HG03097 (cell line): ENCODE measurements at regions not wholly inside any gene's neighbourhood (a gene's known extent, or its start where the extent isn't known, plus 50 kb on each side); places are given as distances from the start of the nearest gene placed in this dataset.

ENCODE experiments used
- ATAC-seq: cut with Tn5 transposase; IDR thresholded peaks from one replicate; pipeline ENCODE4 v1.9.1; 2021; ENCODE audit not compliant: unreplicated experiment, low FRiP score

DNA sequence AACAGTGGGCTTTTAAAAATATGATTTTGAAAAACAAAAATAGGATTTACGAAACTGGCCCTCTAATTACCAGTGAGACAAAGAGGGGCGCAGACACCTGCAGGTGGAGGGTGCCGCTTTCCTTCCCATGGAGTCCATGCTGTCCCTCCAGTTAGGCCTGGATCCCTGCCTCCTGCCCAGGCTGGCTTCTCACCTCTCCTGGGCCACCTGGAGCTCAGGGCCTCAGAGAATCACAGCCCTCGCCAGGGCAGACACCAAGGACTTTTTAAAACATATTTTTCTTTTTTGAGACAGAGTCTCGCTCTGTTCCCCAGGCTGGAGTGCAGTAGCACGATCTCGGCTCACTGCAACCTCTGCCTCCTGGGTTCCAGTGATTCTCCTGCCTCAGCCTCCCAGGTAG, 1437.2 kb downstream of the TBC1D22A start:
- ATAC-seq = no peak

GRCh38 chr22:48198489-48199459, 1436.3 kb downstream of the TBC1D22A start:
- no peak for ATAC-seq

GRCh38 chr22:48197189-48197690, 1434.8 kb downstream of the TBC1D22A start:
- ATAC-seq = no peak

- no peak for ATAC-seq
Observed at GRCh38 chr22:48192920-48193319, 1430.5 kb downstream of the TBC1D22A start.

- ATAC-seq = no peak
Observed at GRCh38 chr22:48192071-48192470, 1429.6 kb downstream of the TBC1D22A start.

- no peak for ATAC-seq
Observed at GRCh38 chr22:48188231-48188721, 1425.8 kb downstream of the TBC1D22A start.

DNA sequence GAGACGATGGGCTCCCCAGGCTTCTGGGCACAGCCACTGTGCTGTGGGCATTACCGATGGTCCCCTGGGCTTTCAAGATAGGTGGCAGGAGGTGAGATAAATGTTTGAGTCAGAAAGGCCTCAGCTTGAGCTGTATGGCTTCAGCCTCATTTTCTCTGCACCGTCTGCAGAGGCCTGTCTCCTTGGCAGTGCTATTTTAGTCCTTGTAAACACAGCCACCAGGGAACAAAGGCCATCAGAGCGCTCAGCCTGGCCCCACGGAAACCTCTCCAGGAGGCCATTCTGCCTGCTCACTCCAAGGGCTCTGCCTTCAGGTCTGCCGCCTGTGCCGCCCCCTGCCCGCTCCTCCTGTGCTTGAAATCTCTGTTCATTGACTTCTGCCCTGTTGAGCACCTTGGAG, 1424.9 kb downstream of the TBC1D22A start:
- no peak for ATAC-seq

GRCh38 chr22:48186146-48186790, 1423.8 kb downstream of the TBC1D22A start:
- no peak for ATAC-seq

DNA sequence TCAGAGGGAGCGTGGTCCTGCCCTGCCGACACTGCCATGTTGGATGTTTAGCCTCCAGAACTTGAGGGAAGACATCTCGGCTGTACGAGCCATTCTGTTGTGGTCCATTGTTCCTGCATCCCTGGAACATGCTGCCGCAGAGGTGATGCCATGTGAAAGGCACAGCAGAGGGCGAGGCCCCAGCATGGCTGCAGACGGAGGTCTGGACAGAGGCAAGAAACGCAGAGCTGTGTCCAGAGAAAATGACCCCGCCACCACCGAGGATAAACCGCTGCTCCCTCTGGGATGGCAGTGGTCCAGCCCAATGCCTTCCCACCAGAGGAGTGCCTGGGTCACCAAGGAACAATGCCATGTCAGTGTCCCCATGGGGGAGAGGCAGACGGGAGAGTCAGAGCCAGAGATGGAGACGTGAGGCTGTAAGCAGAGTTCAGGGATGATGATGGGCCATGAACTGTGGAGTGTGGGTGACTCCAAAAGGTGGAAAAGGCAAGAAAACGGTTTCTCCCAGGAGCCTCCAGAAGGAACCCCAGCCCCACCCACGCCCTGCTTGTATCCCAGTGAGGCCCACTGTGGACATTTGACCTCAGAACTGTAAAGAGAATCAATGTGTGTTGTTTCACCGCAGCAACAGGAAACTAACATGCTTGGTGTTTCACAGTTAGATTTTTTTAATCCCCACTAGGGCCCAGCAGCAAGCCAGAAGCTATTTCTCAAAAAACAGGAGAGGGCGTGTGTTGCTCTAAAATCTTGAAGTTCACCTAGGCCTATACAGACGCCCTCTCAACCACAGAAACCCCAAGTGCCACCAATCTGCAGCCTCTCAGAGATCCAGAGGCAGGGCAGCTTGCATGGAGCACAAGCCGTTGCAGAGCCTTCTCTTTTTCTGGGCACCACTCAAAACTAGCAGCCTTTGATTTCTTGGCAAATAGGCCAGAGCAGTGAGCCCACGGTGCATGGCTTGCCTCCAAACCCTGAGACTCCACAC, 1422.9 kb downstream of the TBC1D22A start:
- no peak for ATAC-seq

GRCh38 chr22:48182846-48183805, 1420.7 kb downstream of the TBC1D22A start:
- no peak for ATAC-seq

DNA sequence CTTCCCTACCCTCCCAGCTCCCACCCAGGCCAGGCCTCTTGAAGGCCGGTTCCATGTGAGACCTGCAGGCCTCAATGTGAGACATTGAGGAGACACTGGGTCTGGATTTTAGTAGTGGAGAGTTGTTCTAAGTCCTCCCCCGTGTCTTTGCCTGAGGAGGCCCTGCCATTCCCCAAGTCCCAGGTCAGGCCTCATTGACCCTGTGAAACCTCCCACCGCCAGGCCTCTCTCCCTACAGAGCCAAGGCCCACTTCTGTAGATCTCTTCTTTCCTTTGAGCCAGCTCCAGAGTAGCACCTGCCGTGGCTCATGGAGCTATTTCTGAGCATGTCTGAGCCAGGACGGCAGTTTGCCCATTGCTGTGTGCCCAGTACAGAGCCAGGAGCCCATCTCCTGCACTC, 1419.6 kb downstream of the TBC1D22A start:
- ATAC-seq = no peak

DNA sequence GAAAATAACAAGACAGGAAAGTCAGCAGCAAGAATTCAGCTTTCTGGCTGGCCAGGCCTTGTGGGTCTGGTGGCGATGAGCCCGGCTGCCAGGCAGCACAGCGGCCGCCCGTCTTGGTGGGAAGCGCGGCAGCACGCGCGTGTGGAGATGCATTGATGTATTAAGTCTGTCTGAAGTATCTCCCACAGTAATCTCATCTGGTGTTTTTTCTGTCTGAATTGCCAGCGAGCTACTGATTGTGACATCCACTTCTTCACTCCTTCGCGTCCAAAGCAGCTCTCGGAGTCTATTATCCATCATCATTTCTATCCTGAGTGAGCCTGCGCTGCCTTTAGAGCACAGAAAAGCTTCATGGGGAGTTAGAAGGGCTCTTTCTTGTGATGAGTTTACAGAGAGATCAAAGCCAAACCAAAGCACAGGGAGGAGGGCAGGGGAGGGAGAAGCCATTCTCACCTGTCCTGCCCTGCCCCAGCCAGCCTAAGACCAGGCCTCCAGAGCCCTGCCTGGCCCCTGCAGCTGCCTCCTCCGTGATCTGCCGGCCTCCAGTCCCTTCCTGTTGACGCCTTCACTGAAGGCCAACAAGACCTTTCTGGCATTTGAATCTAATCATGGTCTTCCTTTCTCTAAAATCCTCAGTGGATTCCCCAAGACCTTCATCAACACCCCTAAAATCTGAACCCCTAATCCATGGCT, 1419.0 kb downstream of the TBC1D22A start:
- no peak for ATAC-seq

GRCh38 chr22:48180631-48181030, 1418.2 kb downstream of the TBC1D22A start:
- ATAC-seq = no peak

- ATAC-seq = no peak
Observed at GRCh38 chr22:48179571-48180546, 1417.4 kb downstream of the TBC1D22A start.

- no peak for ATAC-seq
Observed at GRCh38 chr22:48178536-48178935, 1416.1 kb downstream of the TBC1D22A start.

DNA sequence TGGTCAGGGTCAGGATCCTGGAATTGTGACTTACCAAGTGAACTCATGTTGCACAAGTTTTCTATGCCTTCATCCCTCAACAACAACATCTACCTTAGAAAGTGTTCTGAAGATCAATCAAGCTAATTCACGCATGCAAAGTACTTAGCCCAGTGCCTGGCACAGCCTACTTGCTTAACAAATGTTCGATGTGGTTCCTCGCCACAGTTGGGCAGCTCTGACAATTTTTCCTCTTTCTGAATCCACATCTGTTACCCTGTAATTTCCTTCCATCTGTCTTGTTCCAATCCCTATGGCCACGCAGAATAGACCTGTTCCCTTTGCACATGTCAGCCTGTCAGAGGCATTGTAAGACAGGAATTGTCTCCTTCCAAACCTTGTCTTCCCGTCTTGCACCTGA, 1415.2 kb downstream of the TBC1D22A start:
- ATAC-seq = no peak

- no peak for ATAC-seq
Observed at GRCh38 chr22:48175721-48176120, 1413.3 kb downstream of the TBC1D22A start.
